Breast epithelium (tissue), 4 donors: ENCODE measurements at regions not wholly inside any gene's neighbourhood (a gene's known extent, or its start where the extent isn't known, plus 50 kb on each side); places are given as distances from the start of the nearest gene placed in this dataset.

Experiments
- DNase-seq, 2 donors: peaks; one replicate each; pipeline ENCODE4 v3.0.0-alpha.2; 2019; ENCODE audit warnings: low spot score in 2 of 2
- H3K27ac ChIP-seq, 2 donors: fragments of 200-600 bp; sonication (generic) in 1 of 2; one replicate each; pipeline ENCODE4 v1.5.1; 2016 to 2019; ENCODE audit warnings: mild to moderate bottlenecking in 1 of 2
- H3K27me3 ChIP-seq, 2 donors: fragments of 200-600 bp; sonication (generic) in 1 of 2; one replicate each; pipeline versions ENCODE4 v1.5.1 to v1.6.0; 2017 to 2019; ENCODE audit warnings: control low read depth in 1 of 2, mild to moderate bottlenecking in 1 of 2
- H3K36me3 ChIP-seq: fragments of 200-600 bp; one replicate; pipeline ENCODE4 v1.5.1; 2019
- H3K4me1 ChIP-seq, 2 donors: fragments of 200-600 bp; sonication (generic); one replicate each; pipeline ENCODE4 v1.5.1; 2016 to 2019; ENCODE audit warnings: control low read depth in 1 of 2
- H3K4me3 ChIP-seq, 3 donors: fragments of 200-600 bp; sonication (generic); 1 replicate in 2 of 3; 2 replicates in 1 of 3; pipeline ENCODE4 v1.5.1; 2016 to 2019; ENCODE audit warnings: mild to moderate bottlenecking in 3 of 3, moderate library complexity in 2 of 3
- H3K9me3 ChIP-seq, 2 donors: fragments of 200-600 bp; sonication (generic) in 1 of 2; one replicate each; pipeline ENCODE4 v1.5.1; 2016 to 2019; ENCODE audit warnings: control low read depth in 1 of 2
- CTCF ChIP-seq, 3 donors: fragments of 450-650 bp; IDR thresholded peaks; one replicate each; pipeline ENCODE4 v1.5.1; 2016 to 2017; ENCODE audit warnings: antibody characterized with exemption in 3 of 3, mild to moderate bottlenecking in 3 of 3, moderate library complexity in 3 of 3
- POLR2A ChIP-seq: fragments of 450-650 bp; IDR thresholded peaks from one replicate; pipeline ENCODE4 v1.6.1; 2016; ENCODE audit warnings: antibody characterized with exemption, mild to moderate bottlenecking, moderate library complexity
- POLR2AphosphoS5 ChIP-seq, 3 donors: sonication (generic); formaldehyde crosslinking; IDR thresholded peaks; one replicate each; pipeline ENCODE4 v1.6.1; 2017; ENCODE audit warnings: antibody characterized with exemption in 3 of 3
- intact Hi-C: fragments of 100-400 bp; cut with DNase I; formaldehyde crosslinking; loops from one replicate; pipeline ENCODE4 v1.15.1; 2023; ENCODE audit warnings: low total_unique reads

- no peaks in the 10 kb centered on the region for H3K27me3 ChIP-seq
Measured at GRCh38 chr2:100702438-100703109, 117.4 kb upstream of the NPAS2 start.

GRCh38 chr2:100703213-100703612, 116.7 kb upstream of the NPAS2 start:
- intact Hi-C loops = no loop called here
- no peak for DNase-seq
- H3K9me3 ChIP-seq = no peaks in the 10 kb centered on the region
- TF ChIP-seq POLR2A (no peak), POLR2AphosphoS5 (IDR thresholded peaks at IDR 0.05) (no peak), CTCF (IDR thresholded peaks at IDR 0.05) (no peak)
- no peaks in the 10 kb centered on the region for H3K36me3 ChIP-seq
- no peaks in the 10 kb centered on the region for H3K4me1 ChIP-seq
- no peak overlapping the region for H3K27ac ChIP-seq
- H3K27me3 ChIP-seq = no peaks in the 10 kb centered on the region
- no peak overlapping the region for H3K4me3 ChIP-seq

More at GRCh38 chr2:100702438-100703109, 117.4 kb upstream of the NPAS2 start:
- no peak overlapping the region for H3K4me3 ChIP-seq
- H3K27ac ChIP-seq = no peak overlapping the region
- no peak for DNase-seq
- no peaks in the 10 kb centered on the region for H3K4me1 ChIP-seq
- intact Hi-C loops = no loop called here
- H3K36me3 ChIP-seq = no peaks in the 10 kb centered on the region
- TF ChIP-seq POLR2A = no peak
- TF ChIP-seq CTCF (IDR thresholded peaks at IDR 0.05) = no peak
- TF ChIP-seq POLR2AphosphoS5 (IDR thresholded peaks at IDR 0.05) = no peak
- H3K9me3 ChIP-seq = no peaks in the 10 kb centered on the region

GRCh38 chr2:100703739-100704138, 116.2 kb upstream of the NPAS2 start:
- H3K36me3 ChIP-seq = no peaks in the 10 kb centered on the region
- no peak overlapping the region for H3K4me3 ChIP-seq
- intact Hi-C loops = no loop called here
- TF ChIP-seq POLR2AphosphoS5 (IDR thresholded peaks at IDR 0.05) = no peak
- TF ChIP-seq POLR2A = no peak
- no peak for TF ChIP-seq CTCF (IDR thresholded peaks at IDR 0.05)
- DNase-seq = no peak
- H3K4me1 ChIP-seq = no peaks in the 10 kb centered on the region
- no peaks in the 10 kb centered on the region for H3K9me3 ChIP-seq
- H3K27ac ChIP-seq = no peak overlapping the region
- H3K27me3 ChIP-seq = no peaks in the 10 kb centered on the region

GRCh38 chr2:100704156-100704555, 115.8 kb upstream of the NPAS2 start:
- Histone ChIP-seq H3K4me1 (no peaks in the 10 kb centered on the region), H3K27ac (no peak overlapping the region), H3K9me3 (no peaks in the 10 kb centered on the region), H3K4me3 (no peak overlapping the region), H3K36me3 (no peaks in the 10 kb centered on the region), H3K27me3 (no peaks in the 10 kb centered on the region)
- intact Hi-C loops = no loop called here
- TF ChIP-seq POLR2AphosphoS5 (IDR thresholded peaks at IDR 0.05) (no peak), POLR2A (no peak), CTCF (IDR thresholded peaks at IDR 0.05) (no peak)
- no peak for DNase-seq

GRCh38 chr2:100704711-100705110, 115.2 kb upstream of the NPAS2 start:
- Histone ChIP-seq H3K27me3 (no peaks in the 10 kb centered on the region), H3K4me3 (no peak overlapping the region), H3K36me3 (no peaks in the 10 kb centered on the region), H3K27ac (no peak overlapping the region), H3K4me1 (no peaks in the 10 kb centered on the region), H3K9me3 (no peaks in the 10 kb centered on the region)
- no peak for DNase-seq
- TF ChIP-seq CTCF (IDR thresholded peaks at IDR 0.05) = no peak
- no peak for TF ChIP-seq POLR2AphosphoS5 (IDR thresholded peaks at IDR 0.05)
- TF ChIP-seq POLR2A = no peak
- intact Hi-C loops = no loop called here
